ENCODE measurements at regions not wholly inside any gene's neighbourhood (a gene's known extent, or its start where the extent isn't known, plus 50 kb on each side); places are given as distances from the start of the nearest gene placed in this dataset.

- Histone ChIP-seq H3K4me1 (ENCODE audit: insufficient read depth, low read length, poor library complexity, severe bottlenecking) (no peaks in the 10 kb centered on the region), H3K79me2 (ENCODE audit: insufficient read depth, low read depth, low read length) (no peaks in the 10 kb centered on the region), H3K4me2 (ENCODE audit: low read length) (no peak overlapping the region), H3K9me3 (ENCODE audit: low read length) (no peaks in the 10 kb centered on the region), H3K4me3 (ENCODE audit: low read depth, low read length, poor library complexity, severe bottlenecking) (no peak overlapping the region), H3K36me3 (ENCODE audit: insufficient read depth, low read length) (no peaks in the 10 kb centered on the region), H3K27ac (ENCODE audit: low read depth, low read length, poor library complexity, severe bottlenecking) (no peak overlapping the region), H2AFZ (ENCODE audit: low read length) (no peak overlapping the region), H4K20me1 (ENCODE audit: insufficient read depth, low read length) (no peaks in the 10 kb centered on the region), H3K9me2 (ENCODE audit: insufficient read depth, low read length) (no peaks in the 10 kb centered on the region)
- CTCF ChIA-PET (ENCODE audit: unreplicated experiment): no interaction called here
- intact Hi-C loops (cut with micrococcal nuclease; ENCODE audit: unreplicated experiment): no loop called here
- POLR2A ChIA-PET: no interaction called here
- no TSS peak for BruUV-seq (replicated peaks)
- DNase-seq (ENCODE audit: low spot score): no peak
- no peak for TF ChIP-seq EZH2phosphoT487 (IDR thresholded peaks at IDR 0.05; ENCODE audit: borderline replicate concordance, low read depth, low read length)
- TF ChIP-seq, protein P1, sequence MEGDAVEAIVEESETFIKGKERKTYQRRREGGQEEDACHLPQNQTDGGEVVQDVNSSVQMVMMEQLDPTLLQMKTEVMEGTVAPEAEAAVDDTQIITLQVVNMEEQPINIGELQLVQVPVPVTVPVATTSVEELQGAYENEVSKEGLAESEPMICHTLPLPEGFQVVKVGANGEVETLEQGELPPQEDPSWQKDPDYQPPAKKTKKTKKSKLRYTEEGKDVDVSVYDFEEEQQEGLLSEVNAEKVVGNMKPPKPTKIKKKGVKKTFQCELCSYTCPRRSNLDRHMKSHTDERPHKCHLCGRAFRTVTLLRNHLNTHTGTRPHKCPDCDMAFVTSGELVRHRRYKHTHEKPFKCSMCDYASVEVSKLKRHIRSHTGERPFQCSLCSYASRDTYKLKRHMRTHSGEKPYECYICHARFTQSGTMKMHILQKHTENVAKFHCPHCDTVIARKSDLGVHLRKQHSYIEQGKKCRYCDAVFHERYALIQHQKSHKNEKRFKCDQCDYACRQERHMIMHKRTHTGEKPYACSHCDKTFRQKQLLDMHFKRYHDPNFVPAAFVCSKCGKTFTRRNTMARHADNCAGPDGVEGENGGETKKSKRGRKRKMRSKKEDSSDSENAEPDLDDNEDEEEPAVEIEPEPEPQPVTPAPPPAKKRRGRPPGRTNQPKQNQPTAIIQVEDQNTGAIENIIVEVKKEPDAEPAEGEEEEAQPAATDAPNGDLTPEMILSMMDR (conservative IDR thresholded peaks at IDR 0.05; ENCODE audit: low read length): no peak
Observed at GRCh38 chr18:78664848-78665247, 314.8 kb upstream of the SALL3 start.

DNA sequence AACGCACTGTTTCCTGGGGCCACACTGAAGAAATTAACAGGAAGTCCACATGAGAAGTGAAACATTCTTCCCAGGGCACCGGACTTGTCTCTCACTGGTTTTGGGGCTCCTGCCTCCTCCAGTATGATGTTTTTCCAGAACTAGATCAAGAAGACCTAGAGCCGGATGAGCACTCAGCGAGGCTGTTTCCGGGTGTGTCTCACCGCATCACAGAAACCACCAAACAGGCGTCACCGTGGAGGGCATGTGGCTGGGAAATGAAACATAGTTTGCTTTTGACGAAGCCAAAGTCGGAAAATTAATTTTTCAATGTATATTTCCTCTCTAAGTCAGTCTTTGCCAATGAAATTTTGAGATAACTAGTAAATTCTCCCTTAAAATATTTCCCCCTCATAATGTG lies 314.0 kb upstream of the SALL3 start:
- Histone ChIP-seq H3K27ac (ENCODE audit: low read depth, low read length, poor library complexity, severe bottlenecking) (no peak overlapping the region), H2AFZ (ENCODE audit: low read length) (no peak overlapping the region), H3K9me3 (ENCODE audit: low read length) (no peaks in the 10 kb centered on the region), H3K4me1 (ENCODE audit: insufficient read depth, low read length, poor library complexity, severe bottlenecking) (no peaks in the 10 kb centered on the region), H3K36me3 (ENCODE audit: insufficient read depth, low read length) (no peaks in the 10 kb centered on the region), H4K20me1 (ENCODE audit: insufficient read depth, low read length) (no peaks in the 10 kb centered on the region), H3K4me3 (ENCODE audit: low read depth, low read length, poor library complexity, severe bottlenecking) (no peak overlapping the region), H3K79me2 (ENCODE audit: insufficient read depth, low read depth, low read length) (no peaks in the 10 kb centered on the region), H3K9me2 (ENCODE audit: insufficient read depth, low read length) (no peaks in the 10 kb centered on the region), H3K4me2 (ENCODE audit: low read length) (no peak overlapping the region)
- no peak for TF ChIP-seq EZH2phosphoT487 (IDR thresholded peaks at IDR 0.05; ENCODE audit: borderline replicate concordance, low read depth, low read length)
- TF ChIP-seq, protein P1 (conservative IDR thresholded peaks at IDR 0.05; ENCODE audit: low read length): no peak
- BruUV-seq (replicated peaks): no TSS peak
- CTCF ChIA-PET (ENCODE audit: unreplicated experiment): no interaction called here
- DNase-seq (ENCODE audit: low spot score): no peak
- intact Hi-C loops (cut with micrococcal nuclease; ENCODE audit: unreplicated experiment): no loop called here
- POLR2A ChIA-PET: no interaction called here

DNA sequence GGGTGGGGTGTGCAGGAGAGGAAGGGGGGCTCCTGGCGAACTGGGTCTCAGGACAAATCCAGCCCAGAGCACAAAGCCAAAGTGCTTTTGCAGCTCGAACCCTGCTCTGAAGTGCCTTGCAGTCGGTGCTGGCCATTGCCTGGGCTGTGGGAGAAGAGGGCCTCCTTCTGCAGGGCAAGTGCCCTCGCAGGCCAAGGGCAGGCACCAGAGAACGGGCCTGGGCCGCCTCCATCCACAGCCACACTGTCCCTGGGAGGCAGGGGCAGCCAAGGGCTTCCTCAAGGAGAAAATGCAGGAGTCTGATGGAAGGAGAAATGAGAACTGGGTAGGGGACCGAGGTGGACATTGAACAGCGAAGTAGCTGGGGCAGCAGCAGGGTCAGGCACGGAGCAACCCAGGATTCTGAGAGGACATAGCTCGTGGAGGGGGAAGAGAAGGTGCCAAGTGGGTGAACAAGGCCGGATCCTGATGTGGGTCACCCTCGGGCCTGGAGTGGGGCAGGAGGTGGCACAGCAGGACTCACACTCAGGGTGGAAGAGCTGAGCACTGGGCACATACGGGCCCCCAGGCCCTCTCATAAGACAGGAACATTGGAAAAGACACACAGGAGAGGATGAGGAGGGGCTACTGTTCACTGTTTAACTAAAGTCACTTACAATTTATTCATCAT lies 312.8 kb upstream of the SALL3 start:
- H4K20me1 ChIP-seq (ENCODE audit: insufficient read depth, low read length): no peaks in the 10 kb centered on the region
- no peaks in the 10 kb centered on the region for H3K79me2 ChIP-seq (ENCODE audit: insufficient read depth, low read depth, low read length)
- H3K9me2 ChIP-seq (ENCODE audit: insufficient read depth, low read length): no peaks in the 10 kb centered on the region
- intact Hi-C loops (cut with micrococcal nuclease; ENCODE audit: unreplicated experiment): no loop called here
- no peaks in the 10 kb centered on the region for H3K36me3 ChIP-seq (ENCODE audit: insufficient read depth, low read length)
- no peak overlapping the region for H3K4me3 ChIP-seq (ENCODE audit: low read depth, low read length, poor library complexity, severe bottlenecking)
- TF ChIP-seq, protein P1 (conservative IDR thresholded peaks at IDR 0.05; ENCODE audit: low read length): no peak
- no peak for TF ChIP-seq EZH2phosphoT487 (IDR thresholded peaks at IDR 0.05; ENCODE audit: borderline replicate concordance, low read depth, low read length)
- BruUV-seq (replicated peaks): no TSS peak
- ChIA-PET POLR2A (interaction anchor here (0.6 kb wide), 1 partner anchor 79 kb away, joined by 3 read pairs; no protein-coding TSS in a partner anchor), CTCF (ENCODE audit: unreplicated experiment) (no interaction called here)
- H3K4me2 ChIP-seq (ENCODE audit: low read length): no peak overlapping the region
- no peak overlapping the region for H2AFZ ChIP-seq (ENCODE audit: low read length)
- no peak overlapping the region for H3K27ac ChIP-seq (ENCODE audit: low read depth, low read length, poor library complexity, severe bottlenecking)
- no peaks in the 10 kb centered on the region for H3K9me3 ChIP-seq (ENCODE audit: low read length)
- no peak for DNase-seq (ENCODE audit: low spot score)
- H3K4me1 ChIP-seq (ENCODE audit: insufficient read depth, low read length, poor library complexity, severe bottlenecking): no peaks in the 10 kb centered on the region
